ENCODE measurements at regions not wholly inside any gene's neighbourhood (a gene's known extent, or its start where the extent isn't known, plus 50 kb on each side); places are given as distances from the start of the nearest gene placed in this dataset.

DNA sequence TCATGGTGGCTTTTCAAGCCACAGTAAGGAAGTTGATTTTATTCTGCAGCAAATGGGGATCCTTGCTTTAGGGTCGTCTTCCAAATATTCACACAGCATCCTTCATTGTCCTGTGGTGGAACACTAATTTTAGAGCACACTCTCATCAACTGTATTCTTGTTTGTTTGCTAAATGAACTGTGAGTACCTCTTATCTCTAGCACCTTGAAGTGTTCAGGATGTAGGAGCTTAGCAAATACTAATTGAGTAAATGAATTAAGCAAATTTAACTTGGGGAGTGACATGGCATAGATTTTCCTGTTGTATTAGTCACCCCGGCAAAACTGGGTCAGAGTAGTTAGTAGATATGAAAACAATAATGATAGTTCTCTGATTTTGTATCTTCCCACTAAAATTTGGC is 156.9 kb downstream of the UBE2NL start:
- Histone ChIP-seq H3K36me3 (ENCODE audit: control insufficient read depth, insufficient read depth, low read length) (no peaks in the 10 kb centered on the region), H3K27me3 (ENCODE audit: control insufficient read depth, insufficient read depth, low read length) (no peaks in the 10 kb centered on the region), H3K4me1 (ENCODE audit: control insufficient read depth, insufficient read depth, low read length) (no peaks in the 10 kb centered on the region), H3K27ac (ENCODE audit: low read length) (no peak overlapping the region), H3K9me3 (ENCODE audit: control insufficient read depth, insufficient read depth, low read depth, low read length) (no peaks in the 10 kb centered on the region), H3K4me3 (ENCODE audit: low read depth in 2 of 2, low read length in 2 of 2) (no peak overlapping the region)
- no TSS peak for BruUV-seq (replicated peaks)
- ATAC-seq (no peak), DNase-seq (ENCODE audit: low read depth, low spot score) (no peak)
- CTCF ChIA-PET = no interaction called here
- in situ Hi-C loops (cut with HindIII; ENCODE audit: low pct_unique_long_range_greater_than_20kb, low sequenced_read_pairs) (no loop called here), intact Hi-C loops (cut with micrococcal nuclease; ENCODE audit: unreplicated experiment) (no loop called here)
- POLR2A ChIA-PET = no interaction called here
- no peak for TF ChIP-seq TCF7L2 (IDR thresholded peaks at IDR 0.05; ENCODE audit: low read depth, low read length)
- TF ChIP-seq SIN3A (IDR thresholded peaks at IDR 0.05; ENCODE audit: borderline replicate concordance, insufficient read depth, low read depth, low read length) = no peak
- TF ChIP-seq POLR2AphosphoS5 (IDR thresholded peaks at IDR 0.05; ENCODE audit: low read depth, low read length) = no peak
- TF ChIP-seq, protein P1, sequence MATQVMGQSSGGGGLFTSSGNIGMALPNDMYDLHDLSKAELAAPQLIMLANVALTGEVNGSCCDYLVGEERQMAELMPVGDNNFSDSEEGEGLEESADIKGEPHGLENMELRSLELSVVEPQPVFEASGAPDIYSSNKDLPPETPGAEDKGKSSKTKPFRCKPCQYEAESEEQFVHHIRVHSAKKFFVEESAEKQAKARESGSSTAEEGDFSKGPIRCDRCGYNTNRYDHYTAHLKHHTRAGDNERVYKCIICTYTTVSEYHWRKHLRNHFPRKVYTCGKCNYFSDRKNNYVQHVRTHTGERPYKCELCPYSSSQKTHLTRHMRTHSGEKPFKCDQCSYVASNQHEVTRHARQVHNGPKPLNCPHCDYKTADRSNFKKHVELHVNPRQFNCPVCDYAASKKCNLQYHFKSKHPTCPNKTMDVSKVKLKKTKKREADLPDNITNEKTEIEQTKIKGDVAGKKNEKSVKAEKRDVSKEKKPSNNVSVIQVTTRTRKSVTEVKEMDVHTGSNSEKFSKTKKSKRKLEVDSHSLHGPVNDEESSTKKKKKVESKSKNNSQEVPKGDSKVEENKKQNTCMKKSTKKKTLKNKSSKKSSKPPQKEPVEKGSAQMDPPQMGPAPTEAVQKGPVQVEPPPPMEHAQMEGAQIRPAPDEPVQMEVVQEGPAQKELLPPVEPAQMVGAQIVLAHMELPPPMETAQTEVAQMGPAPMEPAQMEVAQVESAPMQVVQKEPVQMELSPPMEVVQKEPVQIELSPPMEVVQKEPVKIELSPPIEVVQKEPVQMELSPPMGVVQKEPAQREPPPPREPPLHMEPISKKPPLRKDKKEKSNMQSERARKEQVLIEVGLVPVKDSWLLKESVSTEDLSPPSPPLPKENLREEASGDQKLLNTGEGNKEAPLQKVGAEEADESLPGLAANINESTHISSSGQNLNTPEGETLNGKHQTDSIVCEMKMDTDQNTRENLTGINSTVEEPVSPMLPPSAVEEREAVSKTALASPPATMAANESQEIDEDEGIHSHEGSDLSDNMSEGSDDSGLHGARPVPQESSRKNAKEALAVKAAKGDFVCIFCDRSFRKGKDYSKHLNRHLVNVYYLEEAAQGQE (IDR thresholded peaks at IDR 0.05; ENCODE audit: insufficient read depth in 1 of 2, low read depth in 2 of 2, low read length in 1 of 2) = no peak

DNA sequence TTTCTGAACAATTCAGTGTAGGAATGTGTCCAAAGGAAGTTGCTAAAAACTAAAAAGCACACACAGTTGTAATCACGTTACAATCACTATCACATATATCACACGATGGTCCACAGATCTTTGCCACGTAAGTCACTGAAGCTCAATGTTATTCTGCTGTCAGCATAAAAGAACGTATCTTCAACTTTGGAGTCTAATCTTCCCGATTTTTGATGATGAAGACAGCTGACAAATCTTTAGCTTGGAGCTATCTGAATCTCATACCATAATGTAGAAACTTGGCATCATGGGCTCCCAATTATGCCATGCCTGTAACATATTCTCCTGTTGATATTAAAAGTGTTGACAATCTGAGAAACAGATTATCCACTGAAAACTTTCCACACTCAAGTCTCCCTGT is 158.4 kb downstream of the UBE2NL start:
- ATAC-seq = no peak
- no peaks in the 10 kb centered on the region for H3K4me1 ChIP-seq (ENCODE audit: control insufficient read depth, insufficient read depth, low read length)
- intact Hi-C loops (cut with micrococcal nuclease; ENCODE audit: unreplicated experiment) = no loop called here
- H3K9me3 ChIP-seq (ENCODE audit: control insufficient read depth, insufficient read depth, low read depth, low read length) = no peaks in the 10 kb centered on the region
- TF ChIP-seq, protein P2, sequence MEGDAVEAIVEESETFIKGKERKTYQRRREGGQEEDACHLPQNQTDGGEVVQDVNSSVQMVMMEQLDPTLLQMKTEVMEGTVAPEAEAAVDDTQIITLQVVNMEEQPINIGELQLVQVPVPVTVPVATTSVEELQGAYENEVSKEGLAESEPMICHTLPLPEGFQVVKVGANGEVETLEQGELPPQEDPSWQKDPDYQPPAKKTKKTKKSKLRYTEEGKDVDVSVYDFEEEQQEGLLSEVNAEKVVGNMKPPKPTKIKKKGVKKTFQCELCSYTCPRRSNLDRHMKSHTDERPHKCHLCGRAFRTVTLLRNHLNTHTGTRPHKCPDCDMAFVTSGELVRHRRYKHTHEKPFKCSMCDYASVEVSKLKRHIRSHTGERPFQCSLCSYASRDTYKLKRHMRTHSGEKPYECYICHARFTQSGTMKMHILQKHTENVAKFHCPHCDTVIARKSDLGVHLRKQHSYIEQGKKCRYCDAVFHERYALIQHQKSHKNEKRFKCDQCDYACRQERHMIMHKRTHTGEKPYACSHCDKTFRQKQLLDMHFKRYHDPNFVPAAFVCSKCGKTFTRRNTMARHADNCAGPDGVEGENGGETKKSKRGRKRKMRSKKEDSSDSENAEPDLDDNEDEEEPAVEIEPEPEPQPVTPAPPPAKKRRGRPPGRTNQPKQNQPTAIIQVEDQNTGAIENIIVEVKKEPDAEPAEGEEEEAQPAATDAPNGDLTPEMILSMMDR (IDR thresholded peaks at IDR 0.05) = no peak
- TF ChIP-seq POLR2AphosphoS5 (IDR thresholded peaks at IDR 0.05; ENCODE audit: low read depth, low read length) (no peak), SIN3A (IDR thresholded peaks at IDR 0.05; ENCODE audit: borderline replicate concordance, insufficient read depth, low read depth, low read length) (no peak), TCF7L2 (IDR thresholded peaks at IDR 0.05; ENCODE audit: low read depth, low read length) (no peak)
- TF ChIP-seq, protein P1 (IDR thresholded peaks at IDR 0.05; ENCODE audit: insufficient read depth in 1 of 2, low read depth in 2 of 2, low read length in 1 of 2) = no peak
- no peak overlapping the region for H3K4me3 ChIP-seq (ENCODE audit: low read depth in 2 of 2, low read length in 2 of 2)
- no peaks in the 10 kb centered on the region for H3K36me3 ChIP-seq (ENCODE audit: control insufficient read depth, insufficient read depth, low read length)
- no TSS peak for BruUV-seq (replicated peaks)
- ChIA-PET POLR2A (no interaction called here), CTCF (no interaction called here)
- in situ Hi-C loops (cut with HindIII; ENCODE audit: low pct_unique_long_range_greater_than_20kb, low sequenced_read_pairs) = no loop called here
- H3K27ac ChIP-seq (ENCODE audit: low read length) = no peak overlapping the region
- no peak for DNase-seq (ENCODE audit: low read depth, low spot score)
- no peaks in the 10 kb centered on the region for H3K27me3 ChIP-seq (ENCODE audit: control insufficient read depth, insufficient read depth, low read length)

All from Panc1 (cell line).